Mesendoderm (in vitro differentiated cells): ENCODE measurements at regions not wholly inside any gene's neighbourhood (a gene's known extent, or its start where the extent isn't known, plus 50 kb on each side); places are given as distances from the start of the nearest gene placed in this dataset.

Source experiments
- DNase-seq: peaks from one replicate; pipeline ENCODE4 v3.0.0; 2013
- H2AK5ac ChIP-seq: 2 replicates; pipeline ENCODE4 v1.6.1; 2013; ENCODE audit warnings: low read length, inconsistent platforms
- H2BK120ac ChIP-seq: 2 replicates; pipeline ENCODE4 v1.6.1; 2013; ENCODE audit warnings: low read depth, mild to moderate bottlenecking, low read length, moderate library complexity, mixed read lengths
- H2BK15ac ChIP-seq: replicated peaks from 2 replicates; pipeline ENCODE4 v1.6.1; 2013; ENCODE audit warnings: low read depth, mild to moderate bottlenecking, moderate library complexity
- H2BK5ac ChIP-seq: 2 replicates; pipeline ENCODE4 v1.6.1; 2013; ENCODE audit warnings: low read length, inconsistent platforms
- H3K18ac ChIP-seq: 2 replicates; pipeline ENCODE4 v1.6.1; 2013; ENCODE audit warnings: mild to moderate bottlenecking, low read length, mixed read lengths
- H3K23ac ChIP-seq: one replicate; pipeline ENCODE4 v1.6.1; 2013; ENCODE audit warnings: low read length
- H3K27ac ChIP-seq: 2 replicates; pipeline ENCODE4 v1.5.1; 2013; ENCODE audit warnings: low read depth, mild to moderate bottlenecking, inconsistent platforms, low read length, moderate library complexity
- H3K27me3 ChIP-seq: 2 replicates; pipeline ENCODE4 v1.6.1; 2013; ENCODE audit warnings: low read length, control low read depth, mild to moderate bottlenecking, inconsistent platforms; ENCODE audit not compliant: insufficient read depth, poor library complexity
- H3K36me3 ChIP-seq: 2 replicates; pipeline ENCODE4 v1.6.1; 2013; ENCODE audit warnings: low read length, inconsistent platforms; ENCODE audit not compliant: control insufficient read depth, insufficient read depth
- H3K4ac ChIP-seq: one replicate; pipeline ENCODE4 v1.6.1; 2013; ENCODE audit warnings: low read depth, mild to moderate bottlenecking, low read length, moderate library complexity
- H3K4me1 ChIP-seq: 2 replicates; pipeline ENCODE4 v1.6.1; 2013; ENCODE audit warnings: low read depth, low read length, inconsistent platforms; ENCODE audit not compliant: control insufficient read depth
- H3K4me2 ChIP-seq: 2 replicates; pipeline ENCODE4 v1.6.1; 2013; ENCODE audit warnings: low read length
- H3K4me3 ChIP-seq: 2 replicates; pipeline ENCODE4 v1.5.1; 2013; ENCODE audit warnings: mild to moderate bottlenecking, low read length
- H3K56ac ChIP-seq: one replicate; pipeline ENCODE4 v1.6.1; 2013; ENCODE audit warnings: low read length
- H3K79me1 ChIP-seq: 2 replicates; pipeline ENCODE4 v1.6.1; 2013; ENCODE audit warnings: low read length, inconsistent platforms
- H3K79me2 ChIP-seq: 2 replicates; pipeline ENCODE4 v1.6.1; 2013; ENCODE audit warnings: mild to moderate bottlenecking, low read length; ENCODE audit not compliant: control insufficient read depth, insufficient read depth
- H3K9ac ChIP-seq: 2 replicates; pipeline ENCODE4 v1.6.1; 2013; ENCODE audit warnings: low read length, inconsistent platforms
- H4K5ac ChIP-seq: one replicate; pipeline ENCODE4 v1.6.1; 2013; ENCODE audit warnings: low read length
- H4K8ac ChIP-seq: one replicate; pipeline ENCODE4 v1.6.1; 2013; ENCODE audit warnings: low read depth, mild to moderate bottlenecking, control low read depth, low read length, moderate library complexity
- WGBS: extraction: QIAGEN DNeasy Blood & Tissue Kit; methylation state at CpG from one replicate; pipeline ENCODE4 v1.1.7; 2013; ENCODE audit warnings: low lambda C conversion rate, missing lambda C conversion rate; ENCODE audit not compliant: insufficient coverage; ENCODE audit errors: extremely low coverage; 5-methylcytosine and 5-hydroxymethylcytosine counted together

DNA sequence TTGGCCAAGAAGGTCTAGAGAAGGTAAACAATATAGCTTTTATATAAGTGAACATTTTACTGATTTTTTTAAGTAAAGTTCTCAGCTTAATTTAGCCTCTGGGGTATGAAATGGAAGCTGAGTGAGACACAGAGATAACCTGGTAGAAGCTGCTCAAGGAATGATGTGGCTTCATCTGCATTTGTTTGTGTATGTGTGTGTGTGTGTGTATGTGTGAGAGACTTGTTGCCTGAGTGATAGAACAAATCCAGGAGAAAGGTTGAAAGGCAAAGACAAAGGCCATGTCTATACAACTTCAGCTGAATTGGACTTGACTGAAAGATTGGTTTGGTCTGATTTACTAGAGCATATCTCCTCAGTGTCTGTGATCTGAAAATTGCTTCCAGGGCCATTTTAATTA, 63.6 kb downstream of the PCDH7 start:
- no peaks in the 10 kb centered on the region for H3K27me3 ChIP-seq
- H3K4me2 ChIP-seq = no peak overlapping the region

DNA sequence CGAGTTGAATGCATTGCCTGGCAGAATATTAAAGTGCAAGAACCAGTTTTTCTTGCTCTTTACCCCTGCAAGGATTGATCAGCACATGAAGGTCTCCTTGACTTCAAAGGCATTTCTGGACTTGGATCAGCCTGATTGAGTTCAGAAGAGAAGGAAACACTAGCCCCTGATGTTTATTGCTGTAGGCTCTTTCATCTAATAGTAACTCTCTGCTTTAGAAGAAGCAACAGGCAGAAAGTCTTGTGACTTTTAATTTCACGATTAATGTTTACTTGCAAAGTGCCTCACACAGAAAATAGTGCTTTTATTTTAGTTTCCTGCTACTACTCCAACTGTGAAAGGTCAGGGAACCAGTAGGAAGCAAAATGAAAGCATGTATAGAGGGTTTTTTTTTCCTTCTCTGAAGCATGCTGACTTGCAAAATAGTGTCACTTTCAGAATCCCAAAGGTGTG, 69.1 kb downstream of the PCDH7 start:
- DNase-seq = no peak

More for the DNA sequence above, 63.6 kb downstream of the PCDH7 start:
- no peak overlapping the region for H2BK120ac ChIP-seq
- no peak overlapping the region for H3K9ac ChIP-seq
- H2BK5ac ChIP-seq = no peak overlapping the region
- no peaks in the 10 kb centered on the region for H3K36me3 ChIP-seq
- H3K23ac ChIP-seq = no peak overlapping the region
- no peak overlapping the region for H3K18ac ChIP-seq
- H4K8ac ChIP-seq = no peak overlapping the region
- H3K4me3 ChIP-seq = no peak overlapping the region
- no peak overlapping the region for H2AK5ac ChIP-seq
- no peak overlapping the region for H2BK15ac ChIP-seq
- H3K79me1 ChIP-seq = no peaks in the 10 kb centered on the region
- H3K4ac ChIP-seq = no peak overlapping the region
- no peaks in the 10 kb centered on the region for H3K79me2 ChIP-seq
- no peak overlapping the region for H3K27ac ChIP-seq
- peak; percentile 41 for DNase-seq
- H3K4me1 ChIP-seq = no peaks in the 10 kb centered on the region
- no peak overlapping the region for H3K56ac ChIP-seq
- H4K5ac ChIP-seq = no peak overlapping the region

GRCh38 chr4:30790123-30790522, 70.0 kb downstream of the PCDH7 start:
- Histone ChIP-seq H3K4me2 (no peak overlapping the region), H2BK15ac (no peak overlapping the region), H4K5ac (no peak overlapping the region), H3K23ac (no peak overlapping the region), H3K27me3 (no peaks in the 10 kb centered on the region), H3K18ac (no peak overlapping the region), H3K79me2 (no peaks in the 10 kb centered on the region), H4K8ac (no peak overlapping the region), H2BK120ac (no peak overlapping the region), H3K9ac (no peak overlapping the region), H3K4me1 (peaks cover 6% of the 10 kb centered on the region), H3K27ac (no peak overlapping the region), H3K4ac (no peak overlapping the region), H3K36me3 (no peaks in the 10 kb centered on the region), H3K56ac (no peak overlapping the region), H2AK5ac (no peak overlapping the region), H2BK5ac (no peak overlapping the region), H3K4me3 (no peak overlapping the region), H3K79me1 (no peaks in the 10 kb centered on the region)
- DNase-seq = no peak
- WGBS = no CpG with 5 or more reads among the region's 1 CpG

More for the DNA sequence above, 69.1 kb downstream of the PCDH7 start:
- Histone ChIP-seq H2AK5ac (no peak overlapping the region), H3K36me3 (no peaks in the 10 kb centered on the region), H3K27ac (no peak overlapping the region), H3K79me1 (no peaks in the 10 kb centered on the region), H3K27me3 (no peaks in the 10 kb centered on the region), H3K79me2 (no peaks in the 10 kb centered on the region), H3K9ac (no peak overlapping the region), H3K18ac (no peak overlapping the region), H3K4me1 (peaks cover 6% of the 10 kb centered on the region), H3K23ac (no peak overlapping the region), H2BK5ac (no peak overlapping the region), H2BK15ac (peak overlapping the region; percentile 57), H3K4me2 (no peak overlapping the region), H3K56ac (no peak overlapping the region), H4K8ac (no peak overlapping the region), H3K4ac (no peak overlapping the region), H3K4me3 (no peak overlapping the region), H2BK120ac (no peak overlapping the region), H4K5ac (no peak overlapping the region)
- WGBS = no CpG with 5 or more reads among the region's 2 CpGs

DNA sequence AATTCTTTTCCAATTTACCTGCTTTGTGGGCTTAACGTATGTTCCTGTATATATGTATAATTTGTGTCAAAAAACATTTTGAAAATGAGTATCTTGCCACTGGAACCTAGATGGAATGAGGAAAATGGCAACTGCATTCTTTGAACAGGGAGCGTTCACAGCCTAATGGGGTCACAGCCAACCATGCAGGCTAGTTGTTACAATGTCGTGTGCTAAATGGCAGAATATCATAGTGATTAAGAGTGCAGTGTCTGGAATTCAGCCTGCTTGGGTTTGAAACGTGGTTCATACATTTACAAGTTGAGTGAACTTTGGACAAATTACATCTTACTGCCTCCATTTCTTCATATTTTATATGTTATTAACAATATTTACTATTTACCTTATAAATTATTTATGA, 70.8 kb downstream of the PCDH7 start:
- no peak overlapping the region for H4K5ac ChIP-seq
- no peak overlapping the region for H4K8ac ChIP-seq
- H3K18ac ChIP-seq = no peak overlapping the region
- no peak overlapping the region for H3K4me3 ChIP-seq
- no peak overlapping the region for H3K4ac ChIP-seq
- H3K27ac ChIP-seq = no peak overlapping the region
- no peak overlapping the region for H3K9ac ChIP-seq
- H3K79me1 ChIP-seq = no peaks in the 10 kb centered on the region
- no peaks in the 10 kb centered on the region for H3K27me3 ChIP-seq
- H3K4me2 ChIP-seq = no peak overlapping the region
- no peak overlapping the region for H2AK5ac ChIP-seq
- H3K36me3 ChIP-seq = no peaks in the 10 kb centered on the region
- WGBS = no CpG with 5 or more reads among the region's 4 CpGs
- H3K4me1 ChIP-seq = peaks cover 6% of the 10 kb centered on the region
- no peak overlapping the region for H3K23ac ChIP-seq
- H2BK15ac ChIP-seq = no peak overlapping the region
- H2BK120ac ChIP-seq = no peak overlapping the region
- no peaks in the 10 kb centered on the region for H3K79me2 ChIP-seq
- no peak overlapping the region for H2BK5ac ChIP-seq
- no peak overlapping the region for H3K56ac ChIP-seq
- no peak for DNase-seq

DNA sequence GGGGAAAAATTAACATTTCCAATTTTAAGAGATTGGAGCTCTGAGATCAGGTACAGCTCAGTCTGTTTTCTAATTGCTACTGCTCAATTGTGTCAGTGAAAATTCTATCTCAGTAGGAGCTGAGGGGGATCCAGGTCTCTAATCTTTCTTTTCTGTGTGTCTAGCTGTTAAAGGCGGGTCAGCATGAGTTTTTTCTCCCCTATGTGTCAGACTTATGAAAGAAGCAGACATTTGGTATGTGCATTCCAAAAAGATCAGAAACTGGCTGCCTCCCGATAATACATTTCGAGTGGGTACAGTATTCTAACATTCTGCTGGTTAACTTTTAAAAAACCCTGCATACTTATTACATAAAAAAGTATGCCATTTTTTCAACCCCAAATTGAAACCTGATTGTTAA, 72.4 kb downstream of the PCDH7 start:
- H3K56ac ChIP-seq = no peak overlapping the region
- H2BK5ac ChIP-seq = no peak overlapping the region
- no peaks in the 10 kb centered on the region for H3K36me3 ChIP-seq
- no peaks in the 10 kb centered on the region for H3K79me2 ChIP-seq
- WGBS = no CpG with 5 or more reads among the region's 3 CpGs
- H4K8ac ChIP-seq = no peak overlapping the region
- H2BK15ac ChIP-seq = no peak overlapping the region
- H3K4me3 ChIP-seq = no peak overlapping the region
- no peak overlapping the region for H3K4ac ChIP-seq
- no peak overlapping the region for H4K5ac ChIP-seq
- peak; percentile 47 for DNase-seq
- H3K27me3 ChIP-seq = no peaks in the 10 kb centered on the region
- H3K4me2 ChIP-seq = no peak overlapping the region
- H2AK5ac ChIP-seq = no peak overlapping the region
- H3K18ac ChIP-seq = no peak overlapping the region
- no peak overlapping the region for H3K9ac ChIP-seq
- H2BK120ac ChIP-seq = no peak overlapping the region
- H3K4me1 ChIP-seq = peaks cover 6% of the 10 kb centered on the region
- no peaks in the 10 kb centered on the region for H3K79me1 ChIP-seq
- no peak overlapping the region for H3K23ac ChIP-seq
- no peak overlapping the region for H3K27ac ChIP-seq

GRCh38 chr4:30801876-30802275, 81.7 kb downstream of the PCDH7 start:
- Histone ChIP-seq H3K4me1 (peaks cover 5% of the 10 kb centered on the region), H3K27ac (no peak overlapping the region), H3K4ac (no peak overlapping the region), H3K4me3 (no peak overlapping the region), H3K79me1 (no peaks in the 10 kb centered on the region), H3K79me2 (no peaks in the 10 kb centered on the region), H3K18ac (no peak overlapping the region), H2BK15ac (no peak overlapping the region), H3K23ac (no peak overlapping the region), H4K5ac (no peak overlapping the region), H3K4me2 (no peak overlapping the region), H3K27me3 (no peaks in the 10 kb centered on the region), H2BK120ac (no peak overlapping the region), H2AK5ac (no peak overlapping the region), H3K56ac (no peak overlapping the region), H3K36me3 (no peaks in the 10 kb centered on the region), H3K9ac (no peak overlapping the region), H2BK5ac (no peak overlapping the region), H4K8ac (no peak overlapping the region)
- no CpG with 5 or more reads among the region's 2 CpGs for WGBS
- DNase-seq = no peak
